Osteocyte (in vitro differentiated cells): ENCODE measurements at regions not wholly inside any gene's neighbourhood (a gene's known extent, or its start where the extent isn't known, plus 50 kb on each side); places are given as distances from the start of the nearest gene placed in this dataset.

Experiments
- DNase-seq: peaks from one replicate; pipeline ENCODE4 v3.0.0; 2021; ENCODE audit warnings: mixed read lengths; ENCODE audit not compliant: unreplicated experiment; ENCODE audit errors: extremely low spot score
- H3K27ac Mint-ChIP-seq: one replicate; pipeline ENCODE4 v1.8.0; 2021; ENCODE audit warnings: mild to moderate bottlenecking, mixed read lengths; ENCODE audit not compliant: unreplicated experiment
- H3K27me3 Mint-ChIP-seq: one replicate; pipeline ENCODE4 v1.8.0; 2021; ENCODE audit warnings: mixed read lengths; ENCODE audit not compliant: unreplicated experiment
- H3K36me3 Mint-ChIP-seq: one replicate; pipeline ENCODE4 v1.8.0; 2021; ENCODE audit warnings: mixed read lengths; ENCODE audit not compliant: unreplicated experiment
- H3K4me1 Mint-ChIP-seq: one replicate; pipeline ENCODE4 v1.8.0; 2021; ENCODE audit warnings: mixed read lengths; ENCODE audit not compliant: unreplicated experiment
- H3K4me3 Mint-ChIP-seq: one replicate; pipeline ENCODE4 v1.8.0; 2021; ENCODE audit warnings: mild to moderate bottlenecking, moderate library complexity, mixed read lengths; ENCODE audit not compliant: unreplicated experiment
- H3K9me3 Mint-ChIP-seq: one replicate; pipeline ENCODE4 v1.8.0; 2021; ENCODE audit warnings: mixed read lengths; ENCODE audit not compliant: unreplicated experiment
- TF ChIP-seq, protein P1 (sequence below): fragments of 200-600 bp; sonication (generic); IDR thresholded peaks from 2 replicates; pipeline ENCODE4 v1.5.0; 2021; ENCODE audit warnings: antibody characterized with exemption, mild to moderate bottlenecking, moderate library complexity

- no peak overlapping the region for H3K4me3 Mint-ChIP-seq
- H3K4me1 Mint-ChIP-seq: no peaks in the 10 kb centered on the region
- H3K27me3 Mint-ChIP-seq: no peaks in the 10 kb centered on the region
- H3K27ac Mint-ChIP-seq: no peak overlapping the region
- TF ChIP-seq, protein P1, sequence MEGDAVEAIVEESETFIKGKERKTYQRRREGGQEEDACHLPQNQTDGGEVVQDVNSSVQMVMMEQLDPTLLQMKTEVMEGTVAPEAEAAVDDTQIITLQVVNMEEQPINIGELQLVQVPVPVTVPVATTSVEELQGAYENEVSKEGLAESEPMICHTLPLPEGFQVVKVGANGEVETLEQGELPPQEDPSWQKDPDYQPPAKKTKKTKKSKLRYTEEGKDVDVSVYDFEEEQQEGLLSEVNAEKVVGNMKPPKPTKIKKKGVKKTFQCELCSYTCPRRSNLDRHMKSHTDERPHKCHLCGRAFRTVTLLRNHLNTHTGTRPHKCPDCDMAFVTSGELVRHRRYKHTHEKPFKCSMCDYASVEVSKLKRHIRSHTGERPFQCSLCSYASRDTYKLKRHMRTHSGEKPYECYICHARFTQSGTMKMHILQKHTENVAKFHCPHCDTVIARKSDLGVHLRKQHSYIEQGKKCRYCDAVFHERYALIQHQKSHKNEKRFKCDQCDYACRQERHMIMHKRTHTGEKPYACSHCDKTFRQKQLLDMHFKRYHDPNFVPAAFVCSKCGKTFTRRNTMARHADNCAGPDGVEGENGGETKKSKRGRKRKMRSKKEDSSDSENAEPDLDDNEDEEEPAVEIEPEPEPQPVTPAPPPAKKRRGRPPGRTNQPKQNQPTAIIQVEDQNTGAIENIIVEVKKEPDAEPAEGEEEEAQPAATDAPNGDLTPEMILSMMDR: no peak
- no peak for DNase-seq
- peaks cover 35% of the 10 kb centered on the region for H3K9me3 Mint-ChIP-seq
- H3K36me3 Mint-ChIP-seq: no peaks in the 10 kb centered on the region
Observed at GRCh38 chr19:28422791-28423650, 789.9 kb downstream of the UQCRFS1 start.

- no peak for DNase-seq
- peaks cover 35% of the 10 kb centered on the region for H3K9me3 Mint-ChIP-seq
Observed at GRCh38 chr19:28422046-28422445, 790.9 kb downstream of the UQCRFS1 start.

DNA sequence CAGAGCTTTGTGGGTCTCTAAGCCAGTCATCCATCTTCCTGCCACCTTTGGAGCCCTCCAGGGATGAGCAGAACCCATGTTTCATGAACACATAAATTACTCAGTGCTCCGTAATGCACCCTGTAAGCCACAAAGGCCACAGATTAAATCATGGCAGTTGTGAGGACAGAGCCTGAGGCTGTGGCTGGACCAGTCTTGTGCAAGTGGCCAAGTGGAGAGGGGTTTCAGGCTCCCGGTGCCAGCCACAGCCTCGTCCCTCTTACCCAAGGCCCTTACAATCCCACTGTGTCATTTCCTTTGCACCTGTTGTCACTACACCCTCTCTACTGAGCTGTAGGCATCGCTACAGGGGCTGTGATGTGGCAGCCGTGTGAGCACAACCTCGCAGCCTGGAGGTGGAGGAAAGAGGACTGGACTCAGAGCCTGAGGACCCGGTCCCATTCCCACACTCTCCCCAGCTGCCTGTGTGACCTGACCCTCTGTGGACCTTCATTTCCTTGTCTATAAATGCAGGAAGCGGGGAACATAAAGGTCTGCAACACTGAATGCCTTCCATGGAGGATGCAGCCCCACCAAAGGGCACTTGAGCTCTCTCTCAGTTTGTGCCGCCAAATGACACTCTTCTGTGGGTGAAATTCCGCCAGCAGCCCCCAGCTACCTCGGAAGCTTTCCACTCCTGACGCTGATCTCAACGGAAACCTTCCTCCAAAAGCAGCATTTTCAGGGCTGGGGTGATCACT, 792.0 kb downstream of the UQCRFS1 start:
- no peak for DNase-seq
- no peak overlapping the region for H3K4me3 Mint-ChIP-seq
- H3K36me3 Mint-ChIP-seq: no peaks in the 10 kb centered on the region
- TF ChIP-seq, protein P1: no peak
- no peak overlapping the region for H3K27ac Mint-ChIP-seq
- no peaks in the 10 kb centered on the region for H3K27me3 Mint-ChIP-seq
- peaks cover 42% of the 10 kb centered on the region for H3K9me3 Mint-ChIP-seq
- H3K4me1 Mint-ChIP-seq: no peaks in the 10 kb centered on the region

More at GRCh38 chr19:28422046-28422445, 790.9 kb downstream of the UQCRFS1 start:
- Mint-ChIP-seq H3K36me3 (no peaks in the 10 kb centered on the region), H3K27me3 (no peaks in the 10 kb centered on the region), H3K4me3 (no peak overlapping the region), H3K27ac (no peak overlapping the region), H3K4me1 (no peaks in the 10 kb centered on the region)
- TF ChIP-seq, protein P1: no peak

DNA sequence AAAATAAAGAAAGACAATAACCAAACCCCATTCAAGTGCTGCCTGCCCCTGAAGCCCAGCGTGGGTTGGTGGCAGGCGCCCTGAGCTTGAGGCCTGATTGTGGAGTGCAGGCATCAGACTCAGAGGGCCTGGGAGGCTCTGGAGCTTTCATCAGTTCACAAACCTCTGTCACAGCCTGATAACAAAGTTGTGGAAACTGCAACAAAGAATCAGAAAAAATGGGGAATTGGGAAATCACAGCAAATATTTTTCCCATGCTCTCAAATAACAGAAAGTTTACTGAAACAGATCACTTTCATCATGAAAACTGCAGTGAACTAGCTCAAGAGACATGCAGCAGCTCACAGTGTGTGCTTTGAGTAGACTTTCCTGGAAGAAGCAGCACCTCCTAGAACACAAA, 793.6 kb downstream of the UQCRFS1 start:
- no peak for DNase-seq
- no peak overlapping the region for H3K4me3 Mint-ChIP-seq
- no peaks in the 10 kb centered on the region for H3K36me3 Mint-ChIP-seq
- no peak overlapping the region for H3K27ac Mint-ChIP-seq
- TF ChIP-seq, protein P1: no peak
- H3K27me3 Mint-ChIP-seq: no peaks in the 10 kb centered on the region
- H3K9me3 Mint-ChIP-seq: peaks cover 35% of the 10 kb centered on the region
- H3K4me1 Mint-ChIP-seq: no peaks in the 10 kb centered on the region

- no peak for DNase-seq
- TF ChIP-seq, protein P1: no peak
- H3K4me1 Mint-ChIP-seq: no peaks in the 10 kb centered on the region
- no peaks in the 10 kb centered on the region for H3K36me3 Mint-ChIP-seq
- no peak overlapping the region for H3K4me3 Mint-ChIP-seq
- no peaks in the 10 kb centered on the region for H3K27me3 Mint-ChIP-seq
- peaks cover 19% of the 10 kb centered on the region for H3K9me3 Mint-ChIP-seq
- H3K27ac Mint-ChIP-seq: no peak overlapping the region
Observed at GRCh38 chr19:28417361-28417760, 795.6 kb downstream of the UQCRFS1 start.
